Hepatic stellate cell (primary cell): ENCODE measurements at regions not wholly inside any gene's neighbourhood (a gene's known extent, or its start where the extent isn't known, plus 50 kb on each side); places are given as distances from the start of the nearest gene placed in this dataset.
"Not testable (repeated sequence)": the region's sequence is repeated elsewhere in the genome, so short reads cannot be mapped to it uniquely, and the experiment has no call there.

Experiments used
- DNase-seq: peaks from one replicate; pipeline ENCODE4 v3.0.0; 2011; ENCODE audit warnings: low spot score

DNA sequence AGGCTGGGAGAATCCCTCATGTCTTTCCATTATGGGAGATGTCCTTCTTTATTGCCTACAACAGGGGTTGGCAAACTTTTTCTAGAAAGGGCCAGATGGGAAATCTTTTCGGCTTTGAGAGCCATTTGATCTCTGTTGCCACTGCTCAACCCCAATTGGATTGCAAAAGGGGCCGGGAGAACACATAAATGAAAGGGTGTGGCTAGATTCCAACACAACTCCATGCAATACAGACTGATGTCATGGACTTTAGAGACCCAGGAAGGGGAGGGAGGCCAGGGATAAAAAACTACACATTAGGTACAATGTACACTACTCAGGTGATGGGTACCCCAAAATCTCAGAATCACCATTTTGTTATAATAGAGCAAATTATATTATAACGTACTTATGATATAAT, 97.6 kb upstream of the SIM2 start:
- DNase-seq = no peak

DNA sequence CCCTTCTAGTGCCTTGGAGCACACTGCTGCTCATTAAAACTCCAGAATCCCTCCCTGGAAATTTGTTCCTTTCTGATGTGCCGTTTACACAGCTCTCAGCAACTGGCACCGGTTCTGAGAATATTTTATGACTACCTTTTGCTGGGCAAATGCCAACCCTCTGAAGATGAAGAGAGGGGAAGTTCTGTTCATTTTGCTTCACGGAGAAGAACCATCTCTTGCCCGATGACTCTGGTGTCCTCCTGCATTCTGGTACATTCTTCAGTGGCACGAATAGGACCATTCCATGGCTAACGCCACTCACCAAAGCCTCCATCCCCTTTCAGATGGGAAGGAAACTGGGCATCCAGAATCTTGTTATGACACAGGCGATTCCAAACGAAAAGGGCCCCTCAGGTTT, 96.2 kb upstream of the SIM2 start:
- DNase-seq = no peak

DNA sequence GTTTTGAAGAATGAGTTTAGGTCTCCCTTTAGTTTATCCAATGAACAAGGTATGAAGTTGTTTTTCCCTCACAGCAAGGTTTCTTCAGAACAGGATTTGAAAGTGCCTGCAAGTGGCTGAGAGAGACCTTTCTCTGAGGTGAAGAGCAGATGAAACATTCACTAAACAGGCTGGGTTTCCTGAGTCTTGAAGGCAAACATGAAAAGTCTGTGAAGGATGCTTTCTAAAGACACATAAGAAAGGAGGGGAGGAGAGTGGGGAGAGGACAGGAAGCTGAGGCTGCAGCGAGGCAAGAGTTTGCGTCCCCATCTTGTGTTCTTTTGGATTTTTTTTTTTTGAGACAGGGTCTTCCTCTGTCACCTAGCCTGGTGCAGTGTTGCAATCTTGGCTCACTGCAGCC, 95.7 kb upstream of the SIM2 start:
- DNase-seq = no peak

DNA sequence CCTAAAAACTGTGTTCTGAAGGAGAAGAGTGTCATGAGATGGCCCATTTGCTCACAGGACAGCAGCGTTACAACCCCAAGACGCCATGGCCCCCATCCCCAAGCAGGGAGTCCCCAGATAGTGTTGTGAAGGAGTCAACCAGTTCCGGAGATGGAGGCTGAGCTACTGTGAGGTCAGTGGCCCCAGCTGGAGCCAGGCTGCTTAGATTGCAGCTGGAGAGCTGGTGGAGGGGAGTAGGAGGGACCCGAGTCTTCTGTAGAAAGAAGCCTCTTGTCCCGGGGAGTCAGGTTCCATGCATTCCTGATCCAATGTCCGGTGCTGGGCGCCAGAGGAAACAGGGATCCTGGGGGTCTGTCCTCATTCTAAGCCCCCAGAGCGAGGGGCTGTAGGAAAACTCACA, 93.5 kb upstream of the SIM2 start:
- no peak for DNase-seq

DNA sequence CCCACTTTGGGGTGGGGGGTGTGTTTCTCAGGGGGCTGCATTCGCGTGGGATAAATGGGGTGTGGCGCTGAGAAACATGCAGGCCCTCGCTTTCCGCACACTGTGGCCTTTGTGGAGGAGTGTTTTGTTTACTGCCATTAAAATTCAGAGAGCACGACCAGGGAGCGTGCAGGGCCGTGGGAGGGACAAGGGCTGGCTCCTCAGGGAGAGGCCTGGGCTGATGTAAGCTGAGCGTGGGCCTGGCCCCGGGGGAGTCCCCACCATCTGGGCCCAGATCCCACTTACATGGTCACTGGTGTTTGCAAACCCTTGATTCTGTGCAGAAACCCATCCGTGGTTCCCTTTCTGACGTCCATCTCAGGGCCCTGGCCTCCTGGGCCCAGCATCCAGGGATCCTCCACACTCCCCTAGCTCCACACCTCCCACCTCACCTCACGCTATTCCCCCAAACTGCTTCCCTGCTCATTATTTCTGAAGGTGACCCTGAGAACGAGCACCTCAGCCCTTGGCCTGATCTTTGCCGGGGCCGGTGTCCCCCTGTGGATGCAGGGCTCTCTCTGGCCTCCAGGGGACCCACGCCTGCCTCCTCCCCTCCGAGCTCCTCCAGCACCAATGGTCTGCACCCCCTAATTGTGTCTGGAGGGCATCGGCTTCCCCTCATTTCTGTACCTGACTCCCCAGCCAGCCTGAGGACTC, 92.5 kb upstream of the SIM2 start:
- no peak for DNase-seq

DNA sequence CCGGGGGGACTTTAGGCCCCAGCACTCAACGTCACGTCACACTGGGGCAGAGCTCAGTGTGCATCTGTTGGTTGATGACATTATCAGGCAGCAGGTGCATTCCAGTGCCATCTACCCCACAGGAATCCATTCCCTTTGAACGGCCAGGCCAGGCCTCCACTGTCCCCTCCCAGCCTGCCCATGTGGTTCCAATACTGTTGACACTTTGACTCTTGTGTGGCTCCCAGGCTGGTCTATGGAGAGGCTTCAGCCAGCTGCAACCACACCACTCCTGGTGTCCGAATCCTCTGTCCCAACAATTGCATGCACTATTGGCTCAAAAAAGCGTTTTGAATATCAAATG, 92.0 kb upstream of the SIM2 start:
- DNase-seq = no peak

DNA sequence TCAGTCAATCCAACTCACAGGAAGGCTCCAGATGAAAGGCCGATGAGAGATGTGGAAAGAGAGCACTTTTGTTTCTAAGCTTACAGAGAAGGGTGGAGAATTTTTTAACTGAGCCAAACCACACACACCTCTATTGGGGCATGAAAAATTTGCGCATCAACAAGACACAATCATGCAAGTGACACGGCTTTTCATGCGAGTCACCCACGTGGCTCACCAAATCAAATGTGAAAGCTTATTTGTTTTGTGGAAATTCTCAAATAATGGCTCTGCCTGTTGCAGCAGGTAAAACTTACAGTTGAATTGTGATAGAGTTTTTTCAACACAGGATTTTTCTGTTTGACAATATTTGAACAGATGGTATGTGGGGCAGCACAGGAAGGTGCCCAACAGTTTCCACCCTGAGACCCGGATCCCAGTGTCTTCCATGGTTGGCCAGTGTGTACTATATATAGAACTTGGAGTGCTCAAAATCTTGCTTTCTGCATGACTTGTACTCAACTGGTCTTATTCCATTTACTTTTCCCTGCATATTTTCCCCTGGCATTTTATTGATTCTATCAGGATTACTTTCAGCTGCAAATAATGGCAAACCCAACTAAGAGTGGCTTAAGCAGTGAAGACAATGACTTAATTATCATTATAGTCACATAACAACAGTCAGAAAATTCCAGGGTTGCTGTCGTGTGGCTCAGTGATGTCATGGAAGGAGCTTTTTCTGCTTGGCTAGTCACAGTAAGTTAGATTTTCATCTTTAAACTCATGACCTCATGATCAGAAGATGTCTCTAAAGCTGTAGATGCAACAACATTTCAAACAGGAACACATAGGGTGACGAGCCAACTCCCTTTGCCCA, 90.6 kb upstream of the SIM2 start:
- DNase-seq = no peak

DNA sequence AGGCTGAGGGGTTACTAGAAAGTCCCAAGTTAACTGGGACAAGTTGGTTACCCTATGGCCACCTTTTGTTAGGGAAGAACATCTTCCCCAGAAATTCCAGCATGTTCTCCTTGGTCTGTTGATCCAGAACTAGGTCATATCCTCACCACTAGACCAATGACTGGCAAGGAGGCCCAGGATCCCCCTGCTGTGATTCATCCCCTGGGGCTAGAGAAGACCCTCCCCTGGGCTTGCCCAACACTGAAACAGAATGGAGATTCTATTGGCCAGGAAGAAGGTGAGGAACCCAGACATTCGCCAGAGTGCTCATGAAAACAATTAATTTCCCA, 90.1 kb upstream of the SIM2 start:
- no peak for DNase-seq

DNA sequence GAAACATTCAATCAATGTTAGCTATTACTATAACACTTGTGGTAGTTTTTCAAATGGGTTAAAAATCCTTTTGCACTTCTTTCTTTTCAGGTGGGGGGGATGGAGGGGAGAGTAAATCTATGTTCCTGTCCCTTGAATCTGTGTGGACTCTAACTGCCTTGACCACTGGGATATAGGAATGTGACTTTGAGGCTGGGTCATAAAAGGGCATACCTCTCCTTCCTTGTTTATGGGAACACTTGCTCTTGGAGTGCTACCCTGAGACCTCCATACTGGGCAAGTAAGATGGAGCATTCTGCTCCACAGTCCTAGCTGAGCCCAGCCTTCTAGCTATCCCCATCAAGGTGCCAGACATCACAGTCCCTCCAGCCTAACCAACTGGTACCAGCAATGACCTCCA, 89.3 kb upstream of the SIM2 start:
- DNase-seq = no peak

DNA sequence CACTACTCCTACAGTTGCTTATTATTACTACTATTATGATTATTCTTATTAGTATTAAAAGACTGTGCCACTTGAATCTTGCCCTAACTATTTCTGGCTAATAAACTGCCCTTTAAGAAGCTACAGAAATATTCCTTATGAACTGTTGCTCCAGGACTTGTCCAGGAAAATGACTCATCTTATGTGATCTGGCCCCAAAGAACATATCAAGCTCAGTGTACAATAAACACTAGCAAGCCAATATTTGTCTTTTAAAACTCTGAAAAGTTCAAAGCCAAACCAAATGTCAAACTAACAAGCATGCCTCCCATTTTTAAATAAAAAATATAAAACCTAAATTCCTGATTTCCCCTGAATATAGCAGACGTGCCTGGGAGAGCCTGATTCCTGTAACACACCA, 88.7 kb upstream of the SIM2 start:
- DNase-seq = peak; percentile 28

DNA sequence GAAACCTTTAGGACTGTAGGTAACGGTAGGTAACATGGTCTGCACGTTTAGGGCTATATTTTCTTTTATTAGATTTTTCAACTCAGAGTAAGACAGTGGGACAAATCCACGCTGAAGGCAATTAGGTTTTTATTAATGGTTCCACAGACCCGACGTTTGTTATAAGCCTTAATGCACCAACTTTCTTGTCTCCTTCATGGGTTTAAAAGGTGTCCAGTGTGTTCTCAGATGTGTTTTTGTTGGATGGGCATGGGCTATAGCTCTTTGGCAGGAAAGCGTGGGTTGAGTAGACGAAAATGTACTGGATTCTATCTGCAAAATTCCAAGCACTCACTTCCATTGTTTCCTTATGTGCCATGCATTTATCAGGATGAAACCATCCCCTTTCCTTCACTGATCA, 88.0 kb upstream of the SIM2 start:
- DNase-seq = no peak

DNA sequence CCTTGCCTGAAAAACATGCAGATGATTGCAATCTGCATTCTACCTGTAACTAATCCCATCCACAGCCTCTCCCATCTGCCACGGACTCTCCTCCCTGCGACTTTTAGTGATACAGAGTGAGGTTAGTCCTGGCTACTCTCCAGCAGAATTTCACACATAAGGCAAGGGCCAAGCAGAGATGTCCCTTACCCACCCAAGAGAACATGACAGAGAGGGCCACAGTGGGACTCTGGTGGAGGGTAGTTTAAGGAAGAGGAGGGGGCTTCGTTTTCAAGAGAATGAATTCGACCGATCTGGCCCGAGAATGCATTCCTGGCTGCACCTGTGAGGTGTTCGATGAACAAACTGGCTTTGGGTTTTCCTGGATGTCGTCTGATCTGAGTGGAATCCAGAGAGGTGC, 87.5 kb upstream of the SIM2 start:
- no peak for DNase-seq

DNA sequence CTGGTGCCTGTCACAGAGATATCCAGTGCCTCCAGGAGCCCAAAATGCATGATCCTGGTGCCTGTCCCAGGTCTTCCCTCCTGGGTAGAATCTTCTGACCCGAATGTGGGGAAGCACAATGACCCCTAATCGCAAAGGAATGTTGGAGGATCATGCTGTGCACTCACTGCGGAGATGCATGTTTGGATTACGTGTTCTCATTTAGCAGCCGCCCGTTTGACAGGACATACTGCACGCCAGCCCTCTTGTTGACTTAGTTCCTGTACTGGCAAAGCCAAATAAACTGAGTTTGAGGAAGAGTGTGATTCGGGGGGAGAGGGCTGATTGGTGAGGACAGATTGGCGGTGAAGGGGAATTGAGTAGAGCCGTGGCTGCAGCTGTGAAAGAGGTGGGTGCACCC, 85.9 kb upstream of the SIM2 start:
- peak; percentile 36 for DNase-seq

DNA sequence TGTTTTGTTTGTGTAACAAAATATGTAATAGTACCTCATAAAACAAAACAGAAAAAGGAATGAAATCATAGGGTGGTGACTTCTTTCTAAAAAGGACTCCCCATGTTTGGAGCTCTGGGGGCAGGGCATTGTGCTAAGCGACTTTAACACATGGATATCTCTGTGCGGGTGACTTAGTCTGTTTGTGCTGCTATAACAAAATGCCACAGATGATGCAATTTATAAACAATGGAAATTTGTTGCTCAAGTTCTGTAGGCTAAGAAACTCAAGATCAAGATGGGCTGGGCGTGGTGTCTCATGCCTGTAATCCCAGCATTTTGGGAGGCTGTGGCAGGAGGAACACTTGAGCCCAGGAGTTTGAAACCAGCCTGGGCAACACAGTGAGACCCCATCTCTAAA, 85.4 kb upstream of the SIM2 start:
- no peak for DNase-seq

DNA sequence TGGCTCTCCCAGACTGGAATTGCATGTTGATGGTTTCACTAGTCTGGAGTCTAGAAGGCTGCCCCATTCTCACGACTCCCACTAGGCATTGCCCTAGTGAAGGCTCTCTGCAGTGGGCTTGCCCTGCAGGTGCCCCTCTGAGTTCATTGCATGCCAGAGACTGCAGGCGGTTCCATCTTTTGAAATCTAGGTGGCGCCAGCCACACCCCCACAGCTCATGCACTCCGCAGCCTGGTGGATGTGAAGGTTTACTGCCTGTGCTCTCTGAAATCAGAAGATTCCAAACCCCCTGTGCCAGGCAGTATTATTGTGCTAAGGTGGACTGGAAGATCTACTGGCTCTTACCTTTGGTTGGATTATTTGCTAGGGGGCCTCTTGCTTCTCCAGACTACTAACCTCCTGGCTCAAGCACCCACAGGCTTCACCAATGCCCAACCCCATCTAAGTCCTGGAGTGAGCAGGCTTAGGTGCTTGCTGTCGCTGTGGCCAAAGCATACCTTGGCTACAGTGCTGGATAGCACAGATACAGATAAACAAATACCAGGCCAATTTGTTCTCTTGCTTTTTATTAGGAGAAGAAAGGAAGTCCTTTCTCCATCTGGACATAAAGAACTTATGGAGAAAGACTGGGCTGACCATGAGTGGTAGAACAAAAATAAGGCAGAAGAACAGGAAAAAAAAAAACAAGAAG, 83.5 kb upstream of the SIM2 start:
- DNase-seq = no peak

DNA sequence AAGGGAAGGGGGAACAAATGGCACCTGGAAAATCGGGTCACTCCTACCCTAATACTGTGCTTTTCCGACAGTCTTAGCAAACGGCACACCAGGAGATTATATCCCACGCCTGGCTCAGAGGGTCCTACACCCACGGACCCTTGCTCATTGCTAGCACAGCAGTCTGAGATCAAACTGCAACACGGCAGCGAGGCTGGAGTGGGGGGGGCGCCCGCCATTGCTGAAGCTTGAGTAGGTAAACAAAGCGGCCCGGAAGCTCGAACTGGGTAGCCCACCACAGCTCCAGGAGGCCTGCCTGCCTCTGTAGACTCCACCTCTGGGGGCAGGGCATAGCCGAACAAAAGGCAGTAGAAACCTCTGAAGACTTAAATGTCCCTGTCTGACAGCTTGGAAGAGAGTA, 82.1 kb upstream of the SIM2 start:
- DNase-seq = not testable (repeated sequence)

DNA sequence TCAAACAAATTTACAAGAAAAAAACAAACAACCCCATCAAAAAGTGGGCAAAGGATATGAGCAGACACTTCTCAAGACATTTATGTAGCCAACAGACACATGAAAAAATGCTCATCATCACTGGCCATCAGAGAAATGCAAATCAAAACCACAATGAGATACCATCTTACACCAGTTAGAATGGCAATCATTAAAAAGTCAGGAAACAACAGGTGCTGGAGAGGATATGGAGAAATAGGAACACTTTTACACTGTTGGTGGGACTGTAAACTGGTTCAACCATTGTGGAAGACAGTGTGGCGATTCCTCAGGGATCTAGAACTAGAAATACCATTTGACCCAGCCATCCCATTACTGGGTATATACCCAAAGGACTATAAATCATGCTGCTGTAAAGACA, 77.1 kb upstream of the SIM2 start:
- DNase-seq = not testable (repeated sequence)

DNA sequence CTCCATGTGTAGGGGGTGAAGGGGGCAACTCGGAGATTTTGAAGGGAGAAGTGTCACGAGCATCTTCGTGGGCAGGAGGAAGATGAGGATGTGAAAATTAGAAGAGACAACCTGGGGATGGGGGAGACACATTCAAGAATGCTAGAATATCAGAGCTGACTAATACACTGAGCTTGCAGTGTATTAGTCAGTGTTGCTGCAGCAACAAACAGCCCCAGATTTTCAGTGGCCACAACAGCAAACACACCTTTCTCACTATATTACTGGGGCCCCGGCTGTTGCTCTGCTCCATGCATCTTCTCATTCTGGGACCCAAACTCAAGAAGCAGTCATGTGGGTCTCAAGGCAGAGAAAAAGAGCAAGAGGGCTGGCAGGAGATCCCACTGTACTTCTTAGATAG, 74.8 kb upstream of the SIM2 start:
- DNase-seq = no peak

DNA sequence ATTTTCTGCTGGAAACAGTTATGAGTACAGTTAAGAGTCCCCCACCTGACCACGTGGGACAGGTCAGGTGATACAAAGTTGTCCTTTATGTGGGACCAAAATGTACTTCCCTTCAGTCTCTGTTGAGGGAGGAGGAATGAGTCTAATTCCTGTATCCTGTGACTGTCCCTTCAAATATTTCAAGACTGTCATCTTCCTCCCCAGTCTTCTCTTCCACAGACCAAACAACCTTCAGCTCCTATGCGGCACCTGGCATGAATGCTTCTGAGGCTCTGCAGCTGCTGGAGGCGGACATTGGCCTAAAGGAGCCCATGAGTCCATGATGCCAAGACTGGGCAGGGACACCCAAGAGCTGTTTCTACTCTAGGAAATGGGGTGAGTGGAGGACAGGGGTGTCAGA, 72.1 kb upstream of the SIM2 start:
- no peak for DNase-seq

DNA sequence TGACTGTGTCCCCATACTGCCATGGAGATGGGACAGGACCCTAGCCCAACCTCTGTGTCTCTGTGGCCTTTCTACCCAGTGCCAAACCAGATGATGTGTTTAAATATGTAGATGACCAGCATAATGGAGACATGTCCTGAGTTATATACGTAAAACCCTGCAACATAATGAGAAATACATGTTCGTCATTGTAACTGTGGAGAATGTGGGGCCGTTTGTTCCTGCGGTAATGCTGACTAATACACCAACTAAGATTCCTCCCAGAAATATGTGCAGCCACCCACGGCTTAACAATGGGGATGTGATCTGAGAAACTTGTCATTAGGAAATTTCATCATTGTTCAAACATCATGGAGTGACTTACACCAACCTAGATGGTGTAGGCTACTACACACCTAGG, 71.7 kb upstream of the SIM2 start:
- no peak for DNase-seq

DNA sequence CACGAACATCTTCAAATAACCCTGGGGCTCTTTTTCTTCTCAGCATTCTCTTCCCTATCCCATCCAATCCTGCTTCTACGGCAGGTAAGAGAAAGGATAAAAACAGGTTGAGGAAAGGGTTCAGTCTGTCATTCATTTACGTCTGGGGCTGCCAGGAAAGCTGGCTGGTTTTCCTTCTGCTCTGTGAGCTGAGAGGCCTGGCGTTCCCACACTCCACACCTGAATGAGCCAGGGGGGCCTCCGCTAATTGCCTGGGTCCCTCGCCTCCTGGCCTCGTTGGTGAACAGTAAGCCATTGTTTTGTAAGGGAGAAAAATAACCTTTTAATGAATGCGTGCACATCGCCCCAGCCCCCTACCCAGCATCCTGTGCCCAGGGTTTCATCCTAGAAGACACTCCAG, 70.8 kb upstream of the SIM2 start:
- DNase-seq = no peak

DNA sequence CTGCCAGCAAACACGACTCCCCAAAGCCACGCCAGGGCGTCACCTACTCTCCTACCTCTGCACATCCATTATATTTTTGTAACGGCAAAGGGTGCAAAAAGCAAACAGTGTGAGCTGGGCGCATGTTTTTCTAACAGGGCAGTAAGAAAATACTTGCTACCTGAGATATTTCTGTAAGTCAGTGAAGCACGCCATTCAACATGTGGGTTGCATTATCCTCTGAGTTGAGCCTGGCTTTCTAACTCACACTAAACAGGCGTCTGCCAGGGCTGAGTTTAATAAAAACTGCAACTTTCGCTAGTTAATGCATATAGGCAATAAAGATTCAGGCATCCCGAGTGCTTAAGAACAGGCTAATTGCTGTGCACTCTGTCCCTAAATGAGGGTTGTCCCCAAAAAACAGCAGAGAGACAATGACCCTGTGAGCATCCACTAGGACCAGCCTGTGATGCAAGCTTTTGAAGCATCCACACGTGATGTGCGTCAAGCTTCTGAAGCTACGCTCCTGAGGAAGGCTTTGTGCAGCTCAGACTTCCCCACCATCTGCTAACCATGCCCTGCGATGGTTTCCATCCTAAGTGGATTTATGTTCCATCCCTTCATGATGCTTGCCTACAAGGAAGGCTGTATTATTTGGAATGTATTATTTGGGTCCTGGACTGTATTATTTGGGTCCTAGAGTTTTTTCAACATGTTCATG, 70.0 kb upstream of the SIM2 start:
- DNase-seq = no peak
